ENCODE measurements at regions not wholly inside any gene's neighbourhood (a gene's known extent, or its start where the extent isn't known, plus 50 kb on each side); places are given as distances from the start of the nearest gene placed in this dataset.
"Not testable (repeated sequence)": the region's sequence is repeated elsewhere in the genome, so short reads cannot be mapped to it uniquely, and the experiment has no call there.

GRCh38 chr7:131924857-131925256 lies 368.4 kb upstream of the PODXL start:
- H3K27me3 ChIP-seq (ENCODE audit: insufficient read depth, low read depth) = peaks cover 89% of the 10 kb centered on the region
- CTCF ChIA-PET = no interaction called here
- H2AFZ ChIP-seq = peak overlapping the region; percentile 26; the same call in 1 of the 2 replicates
- no peak for DNase-seq
- no peaks in the 10 kb centered on the region for H4K20me1 ChIP-seq (ENCODE audit: insufficient read depth)
- H3K4me1 ChIP-seq (replicated peaks; ENCODE audit: insufficient read depth) = no peaks in the 10 kb centered on the region
- POLR2A ChIA-PET (ENCODE audit: unreplicated experiment) = no interaction called here
- peak overlapping the region; percentile 44; the same call in 1 of the 2 replicates for H3K4me3 ChIP-seq
- no peaks in the 10 kb centered on the region for H3K79me2 ChIP-seq (ENCODE audit: low read depth)
- H3K4me2 ChIP-seq = peak overlapping the region; percentile 66
- intact Hi-C loops (cut with micrococcal nuclease; ENCODE audit: unreplicated experiment) = no loop called here
- no peaks in the 10 kb centered on the region for H3K9me2 ChIP-seq (ENCODE audit: insufficient read depth)
- H3K36me3 ChIP-seq (ENCODE audit: low read depth) = no peaks in the 10 kb centered on the region
- no peak overlapping the region for H3K27ac ChIP-seq
- no peak for TF ChIP-seq CTCF (conservative IDR thresholded peaks at IDR 0.05)
- no peak for TF ChIP-seq EZH2 (IDR thresholded peaks at IDR 0.05; ENCODE audit: low read depth)
- no TSS peak for BruUV-seq (replicated peaks)
- no peaks in the 10 kb centered on the region for H3F3A ChIP-seq (ENCODE audit: insufficient read depth, low read depth)
- H3K9me3 ChIP-seq (ENCODE audit: insufficient read depth, low read depth) = no peaks in the 10 kb centered on the region

GRCh38 chr7:131922948-131923347 lies 366.5 kb upstream of the PODXL start:
- intact Hi-C loops (cut with micrococcal nuclease; ENCODE audit: unreplicated experiment) = not testable (repeated sequence)

GRCh38 chr7:131921016-131921415 lies 364.6 kb upstream of the PODXL start:
- BruUV-seq (replicated peaks) = no TSS peak
- H3K27me3 ChIP-seq (ENCODE audit: insufficient read depth, low read depth) = peaks cover 89% of the 10 kb centered on the region
- no peaks in the 10 kb centered on the region for H3K36me3 ChIP-seq (ENCODE audit: low read depth)
- H2AFZ ChIP-seq = no peak overlapping the region
- H4K20me1 ChIP-seq (ENCODE audit: insufficient read depth) = no peaks in the 10 kb centered on the region; the same call in 1 of the 2 replicates
- H3K27ac ChIP-seq = no peak overlapping the region
- no peak for DNase-seq
- ChIA-PET POLR2A (ENCODE audit: unreplicated experiment) (no interaction called here), CTCF (no interaction called here)
- no peak for TF ChIP-seq CTCF (conservative IDR thresholded peaks at IDR 0.05)
- intact Hi-C loops (cut with micrococcal nuclease; ENCODE audit: unreplicated experiment) = no loop called here
- H3K4me3 ChIP-seq = no peak overlapping the region
- H3F3A ChIP-seq (ENCODE audit: insufficient read depth, low read depth) = no peaks in the 10 kb centered on the region
- H3K4me1 ChIP-seq (replicated peaks; ENCODE audit: insufficient read depth) = no peaks in the 10 kb centered on the region
- no peaks in the 10 kb centered on the region for H3K9me2 ChIP-seq (ENCODE audit: insufficient read depth)
- H3K9me3 ChIP-seq (ENCODE audit: insufficient read depth, low read depth) = no peaks in the 10 kb centered on the region
- no peaks in the 10 kb centered on the region for H3K79me2 ChIP-seq (ENCODE audit: low read depth)
- no peak overlapping the region for H3K4me2 ChIP-seq

More at GRCh38 chr7:131922948-131923347, 366.5 kb upstream of the PODXL start:
- H2AFZ ChIP-seq; H3K4me1 ChIP-seq (replicated peaks; ENCODE audit: insufficient read depth); DNase-seq; POLR2A ChIA-PET (ENCODE audit: unreplicated experiment); H3K79me2 ChIP-seq (ENCODE audit: low read depth); H3K4me3 ChIP-seq; H3K36me3 ChIP-seq (ENCODE audit: low read depth); H3K9me3 ChIP-seq (ENCODE audit: insufficient read depth, low read depth); H3K4me2 ChIP-seq; BruUV-seq (replicated peaks); H4K20me1 ChIP-seq (ENCODE audit: insufficient read depth); H3F3A ChIP-seq (ENCODE audit: insufficient read depth, low read depth); CTCF ChIA-PET; H3K27ac ChIP-seq; H3K9me2 ChIP-seq (ENCODE audit: insufficient read depth): not testable (repeated sequence)
- H3K27me3 ChIP-seq (ENCODE audit: insufficient read depth, low read depth) = peaks cover 90% of the 10 kb centered on the region

GRCh38 chr7:131919920-131920709 lies 363.7 kb upstream of the PODXL start:
- Histone ChIP-seq H3K4me3 (no peak overlapping the region), H2AFZ (no peak overlapping the region), H3K4me1 (replicated peaks; ENCODE audit: insufficient read depth) (no peaks in the 10 kb centered on the region), H3F3A (ENCODE audit: insufficient read depth, low read depth) (no peaks in the 10 kb centered on the region), H4K20me1 (ENCODE audit: insufficient read depth) (no peaks in the 10 kb centered on the region; the same call in 1 of the 2 replicates), H3K9me2 (ENCODE audit: insufficient read depth) (no peaks in the 10 kb centered on the region), H3K9me3 (ENCODE audit: insufficient read depth, low read depth) (no peaks in the 10 kb centered on the region), H3K27me3 (ENCODE audit: insufficient read depth, low read depth) (peaks cover 80% of the 10 kb centered on the region), H3K4me2 (no peak overlapping the region), H3K27ac (no peak overlapping the region), H3K36me3 (ENCODE audit: low read depth) (no peaks in the 10 kb centered on the region), H3K79me2 (ENCODE audit: low read depth) (no peaks in the 10 kb centered on the region)
- ChIA-PET POLR2A (ENCODE audit: unreplicated experiment) (no interaction called here), CTCF (no interaction called here)
- DNase-seq = no peak
- intact Hi-C loops (cut with micrococcal nuclease; ENCODE audit: unreplicated experiment) = no loop called here
- no peak for TF ChIP-seq CTCF (conservative IDR thresholded peaks at IDR 0.05)
- TF ChIP-seq EZH2 (IDR thresholded peaks at IDR 0.05; ENCODE audit: low read depth) = no peak
- no TSS peak for BruUV-seq (replicated peaks)
